Neural cell (in vitro differentiated cells): ENCODE measurements at regions not wholly inside any gene's neighbourhood (a gene's known extent, or its start where the extent isn't known, plus 50 kb on each side); places are given as distances from the start of the nearest gene placed in this dataset.

Experiments
- CTCF ChIP-seq: fragments of 450-650 bp; IDR thresholded peaks from 2 replicates; pipeline ENCODE4 v1.5.1; 2014; ENCODE audit warnings: antibody characterized with exemption, mild to moderate bottlenecking, moderate library complexity; ENCODE audit not compliant: poor library complexity, severe bottlenecking
- EP300 ChIP-seq: fragments of 450-650 bp; conservative IDR thresholded peaks from 2 replicates; pipeline ENCODE4 v1.6.1; 2014; ENCODE audit warnings: antibody characterized with exemption, mild to moderate bottlenecking, moderate library complexity; ENCODE audit not compliant: poor library complexity, severe bottlenecking
- EZH2 ChIP-seq: fragments of 200-600, 300-800 bp; shearing (Covaris generic), sonication (generic); IDR thresholded peaks from 2 replicates; pipeline ENCODE4 v1.6.1; 2014; ENCODE audit warnings: antibody characterized with exemption, low read length, borderline replicate concordance, mild to moderate bottlenecking; ENCODE audit not compliant: insufficient read depth, poor library complexity, severe bottlenecking
- MXI1 ChIP-seq: fragments of 450-650 bp; conservative IDR thresholded peaks from 2 replicates; pipeline ENCODE4 v1.6.1; 2014; ENCODE audit warnings: antibody characterized with exemption, mild to moderate bottlenecking; ENCODE audit not compliant: poor library complexity, severe bottlenecking
- POLR2AphosphoS5 ChIP-seq: IDR thresholded peaks from 2 replicates; pipeline ENCODE4 v1.6.1; 2012
- RAD21 ChIP-seq: fragments of 450-650 bp; conservative IDR thresholded peaks from 2 replicates; pipeline ENCODE4 v1.6.1; 2014; ENCODE audit warnings: antibody characterized with exemption, mild to moderate bottlenecking, moderate library complexity
- REST ChIP-seq: IDR thresholded peaks from 2 replicates; pipeline ENCODE4 v1.6.1; 2012; ENCODE audit warnings: borderline replicate concordance
- TAF1 ChIP-seq: IDR thresholded peaks from 2 replicates; pipeline ENCODE4 v1.6.1; 2012; ENCODE audit warnings: low read depth

GRCh38 chr11:27248576-27249509 is 114.2 kb downstream of the CCDC34 start:
- TF ChIP-seq CTCF (no peak), POLR2AphosphoS5 (no peak), MXI1 (no peak), EZH2 (no peak), EP300 (no peak), RAD21 (no peak), TAF1 (no peak), REST (no peak)
